ENCODE measurements at regions not wholly inside any gene's neighbourhood (a gene's known extent, or its start where the extent isn't known, plus 50 kb on each side); places are given as distances from the start of the nearest gene placed in this dataset.

DNA sequence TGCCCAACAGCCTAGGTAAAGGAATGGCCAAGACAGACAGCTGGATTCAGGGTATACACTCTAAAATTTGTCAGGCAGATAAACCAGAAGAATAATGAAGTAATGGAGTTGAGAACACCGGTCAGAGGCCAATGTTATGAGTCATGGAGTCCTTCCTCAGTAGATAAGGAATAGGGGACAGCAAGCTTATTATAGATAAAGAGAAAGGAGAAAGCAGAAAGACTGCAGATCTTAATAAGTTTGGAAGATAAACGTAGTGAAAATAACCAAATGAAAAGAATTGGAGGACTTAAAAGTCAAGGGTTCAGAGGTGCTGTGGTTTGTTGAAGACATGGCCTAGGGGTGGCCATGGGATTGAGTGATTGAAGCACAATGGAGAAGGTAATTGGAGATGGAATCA is 63.5 kb upstream of the NFE2L2 start:
- H3K27ac Mint-ChIP-seq = no peak overlapping the region
- intact Hi-C loops (cut with micrococcal nuclease) = no loop called here
- no peak for DNase-seq
- H3K4me3 Mint-ChIP-seq = no peak overlapping the region
- H3K4me1 Mint-ChIP-seq (ENCODE audit: low read depth) = peaks cover 16% of the 10 kb centered on the region
- H3K36me3 Mint-ChIP-seq (ENCODE audit: low read depth) = peaks cover 1% of the 10 kb centered on the region
- CTCF ChIA-PET = interaction anchor here (4.2 kb wide), 1 partner anchor 163 kb away, joined by 38 read pairs; no protein-coding TSS in a partner anchor
- no peaks in the 10 kb centered on the region for H3K27me3 Mint-ChIP-seq (ENCODE audit: low read depth)
- no peaks in the 10 kb centered on the region for H3K9me3 Mint-ChIP-seq

DNA sequence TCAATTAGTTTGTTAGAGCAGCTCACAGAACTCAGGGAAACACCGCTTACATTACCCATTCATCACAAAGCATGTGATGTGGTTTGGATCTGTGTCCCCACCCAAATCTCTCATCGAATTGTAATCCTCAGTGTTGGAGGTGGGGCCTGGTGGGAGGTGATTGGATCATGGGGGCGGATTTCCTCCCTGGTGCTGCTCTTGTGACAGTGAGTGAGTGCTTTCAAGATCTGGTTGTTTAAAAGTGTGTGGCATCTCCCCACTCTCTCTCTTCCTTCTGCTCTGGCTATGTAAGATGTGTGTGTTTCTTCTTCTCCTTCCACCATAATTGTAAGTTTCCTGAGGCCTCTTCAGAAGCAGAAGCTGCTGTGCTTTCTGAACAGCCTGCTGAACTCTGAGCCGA is 63.5 kb upstream of the AGPS start:
- H3K27me3 Mint-ChIP-seq (ENCODE audit: low read depth) = no peaks in the 10 kb centered on the region
- H3K9me3 Mint-ChIP-seq = no peaks in the 10 kb centered on the region
- H3K27ac Mint-ChIP-seq = no peak overlapping the region
- no peaks in the 10 kb centered on the region for H3K36me3 Mint-ChIP-seq (ENCODE audit: low read depth)
- CTCF ChIA-PET = interaction anchor here (1.9 to 4.2 kb wide), 3 partner anchors 65 to 167 kb away, joined by 7 to 38 read pairs (median 12); no protein-coding TSS in a partner anchor
- peaks cover 16% of the 10 kb centered on the region for H3K4me1 Mint-ChIP-seq (ENCODE audit: low read depth)
- peak; percentile 37 for DNase-seq
- no peak overlapping the region for H3K4me3 Mint-ChIP-seq
- intact Hi-C loops (cut with micrococcal nuclease) = no loop called here

DNA sequence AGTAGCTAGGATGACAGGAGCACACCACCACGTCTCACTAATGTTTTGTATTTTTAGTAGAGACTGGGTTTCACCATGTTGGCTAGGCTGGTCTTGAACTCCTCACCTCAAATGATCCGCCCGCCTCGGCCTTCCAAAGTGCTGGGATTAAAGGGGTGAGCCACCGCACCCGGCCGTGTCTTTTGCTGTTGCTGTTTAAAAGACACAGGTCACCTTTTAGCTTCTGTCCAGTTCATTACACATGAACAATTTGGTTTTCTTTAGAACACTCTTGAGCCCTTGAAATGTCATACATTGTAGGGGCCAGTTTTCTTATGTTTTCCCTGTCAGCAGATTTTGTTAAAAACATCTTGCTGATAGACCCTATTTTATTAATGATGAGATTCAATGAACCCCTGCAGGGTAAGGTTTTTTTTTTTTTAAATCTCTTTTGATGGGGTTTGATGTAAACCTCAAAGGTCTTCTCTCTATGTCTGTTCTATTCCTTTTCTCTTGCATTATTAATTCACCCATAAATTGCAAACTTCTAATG is 61.0 kb upstream of the AGPS start:
- intact Hi-C loops (cut with micrococcal nuclease) = no loop called here

DNA sequence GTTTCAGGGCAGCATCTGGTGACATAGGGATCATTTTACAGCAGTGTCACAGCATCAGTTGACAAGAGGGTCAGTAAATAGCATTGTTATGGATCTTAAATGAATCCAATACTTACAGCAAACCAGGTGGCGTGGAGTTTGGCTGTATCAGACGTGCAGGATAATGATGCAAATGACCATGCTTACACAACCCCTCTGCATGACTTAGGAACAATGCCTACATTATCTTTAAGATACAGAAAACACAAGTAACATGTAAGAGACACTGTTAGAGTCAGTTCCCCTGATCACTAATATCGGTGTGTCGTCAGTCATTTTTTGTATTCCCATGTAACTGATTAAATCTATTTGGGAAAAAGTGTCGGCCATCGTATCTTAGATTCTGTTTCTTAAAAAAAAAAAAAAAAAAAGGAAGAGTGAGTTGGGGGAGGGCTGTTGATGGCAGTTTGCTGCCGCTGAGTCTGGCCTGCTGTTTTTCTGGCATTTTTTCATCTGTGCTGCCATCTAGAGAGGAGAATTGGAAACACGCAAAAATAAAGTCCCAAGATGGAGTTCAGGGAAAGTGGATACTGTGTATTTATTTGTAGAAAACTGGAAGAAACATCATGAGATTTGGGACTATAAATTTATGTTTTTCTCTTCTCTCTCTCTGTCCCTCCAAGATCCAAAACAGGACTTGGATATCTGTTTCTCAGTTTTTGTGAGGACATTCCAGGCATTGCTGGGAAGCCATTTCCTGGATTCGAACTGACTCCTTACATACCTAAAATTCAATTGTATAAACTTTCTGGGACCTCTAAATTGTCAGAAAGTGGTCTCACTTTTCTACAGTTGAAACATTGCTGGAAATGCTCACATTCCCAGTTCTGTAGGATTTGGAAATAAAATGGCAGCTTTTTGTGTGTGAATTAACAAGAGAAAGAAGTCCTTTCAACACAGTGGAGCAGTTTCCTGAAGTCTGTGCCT is 60.3 kb upstream of the AGPS start:
- no peak overlapping the region for H3K27ac Mint-ChIP-seq
- intact Hi-C loops (cut with micrococcal nuclease) = loop anchor here (1.0 kb wide), 5 partner anchors 36 to 168 kb away; partner anchors contain the start of gene HNRNPA3
- H3K4me1 Mint-ChIP-seq (ENCODE audit: low read depth) = peaks cover 16% of the 10 kb centered on the region
- no peaks in the 10 kb centered on the region for H3K27me3 Mint-ChIP-seq (ENCODE audit: low read depth)
- peak; percentile 58 for DNase-seq
- no peaks in the 10 kb centered on the region for H3K9me3 Mint-ChIP-seq
- CTCF ChIA-PET = interaction anchor here (0.5 to 6.9 kb wide), 20 partner anchors 10 to 435 kb away, joined by 3 to 123 read pairs (median 4); partner anchors contain the start of gene NFE2L2
- no peak overlapping the region for H3K4me3 Mint-ChIP-seq
- no peaks in the 10 kb centered on the region for H3K36me3 Mint-ChIP-seq (ENCODE audit: low read depth)

More for the DNA sequence above, 61.0 kb upstream of the AGPS start:
- CTCF ChIA-PET = interaction anchor here (3.0 to 4.2 kb wide), 2 partner anchors 166 to 169 kb away, joined by 12 to 38 read pairs; no protein-coding TSS in a partner anchor
- H3K9me3 Mint-ChIP-seq = no peaks in the 10 kb centered on the region
- H3K36me3 Mint-ChIP-seq (ENCODE audit: low read depth) = no peaks in the 10 kb centered on the region
- no peak overlapping the region for H3K4me3 Mint-ChIP-seq
- DNase-seq = no peak
- H3K27me3 Mint-ChIP-seq (ENCODE audit: low read depth) = no peaks in the 10 kb centered on the region
- no peak overlapping the region for H3K27ac Mint-ChIP-seq
- peaks cover 16% of the 10 kb centered on the region for H3K4me1 Mint-ChIP-seq (ENCODE audit: low read depth)

DNA sequence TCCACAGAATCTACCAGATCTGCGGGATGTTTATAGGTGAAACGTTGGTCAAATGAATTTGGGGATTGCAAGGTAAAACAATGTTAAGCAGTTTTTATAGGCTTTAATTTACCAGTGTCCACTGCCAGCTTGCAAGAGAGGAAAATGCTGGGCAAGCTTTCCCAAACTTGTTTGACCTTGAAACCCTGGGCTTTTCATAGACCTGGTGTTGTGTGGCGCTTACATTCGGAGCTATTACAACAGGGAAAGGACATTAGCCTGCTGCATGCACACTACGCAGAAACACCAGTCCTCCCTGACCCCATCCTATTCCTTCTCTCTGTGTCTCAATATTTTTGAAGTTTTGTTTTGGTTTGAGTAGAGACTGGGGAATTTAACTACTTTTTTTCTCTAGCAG is 59.6 kb upstream of the AGPS start:
- Mint-ChIP-seq H3K4me1 (ENCODE audit: low read depth) (peaks cover 16% of the 10 kb centered on the region), H3K27ac (no peak overlapping the region), H3K4me3 (no peak overlapping the region), H3K36me3 (ENCODE audit: low read depth) (no peaks in the 10 kb centered on the region), H3K27me3 (ENCODE audit: low read depth) (no peaks in the 10 kb centered on the region), H3K9me3 (no peaks in the 10 kb centered on the region)
- DNase-seq = no peak
- CTCF ChIA-PET = interaction anchor here (0.5 to 6.9 kb wide), 20 partner anchors 10 to 434 kb away, joined by 3 to 123 read pairs (median 4); partner anchors contain the start of gene NFE2L2
- intact Hi-C loops (cut with micrococcal nuclease) = loop anchor here (1.0 kb wide), 5 partner anchors 37 to 169 kb away; partner anchors contain the start of gene HNRNPA3

DNA sequence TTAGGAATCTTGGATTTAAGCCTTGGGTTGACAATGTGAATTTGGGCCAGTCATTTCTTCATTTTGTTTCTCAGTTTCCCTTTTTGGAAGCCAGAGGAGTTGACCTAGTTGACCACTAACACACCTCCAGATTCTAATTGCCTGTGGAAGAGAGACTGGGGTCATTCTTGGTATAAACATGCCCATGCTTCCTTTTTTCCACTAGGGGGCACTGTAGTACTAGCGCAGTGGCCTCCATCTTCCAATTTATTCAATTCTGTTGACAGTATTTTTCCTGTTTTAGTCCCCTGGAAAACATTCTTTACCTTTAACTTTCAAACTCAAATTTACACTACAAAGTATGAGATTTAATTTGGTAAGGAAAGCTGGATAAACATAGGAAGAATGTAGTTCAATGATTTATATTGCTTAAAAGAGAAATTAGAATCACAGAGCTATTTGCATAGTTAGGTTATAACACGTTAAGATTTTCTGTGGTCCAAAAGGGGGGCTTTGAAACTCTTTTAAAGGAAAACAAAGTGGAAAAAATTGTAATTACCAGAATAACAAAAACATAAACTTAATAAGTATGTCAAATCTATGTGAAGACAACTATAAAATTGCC is 57.5 kb upstream of the AGPS start:
- CTCF ChIA-PET = interaction anchor here (0.6 to 6.9 kb wide), 40 partner anchors 9 to 606 kb away, joined by 3 to 123 read pairs (median 4); partner anchors contain the start of gene NFE2L2
- peak; percentile 42 for DNase-seq
- Mint-ChIP-seq H3K36me3 (ENCODE audit: low read depth) (no peaks in the 10 kb centered on the region), H3K27me3 (ENCODE audit: low read depth) (no peaks in the 10 kb centered on the region), H3K4me1 (ENCODE audit: low read depth) (peaks cover 7% of the 10 kb centered on the region), H3K4me3 (no peak overlapping the region), H3K27ac (no peak overlapping the region), H3K9me3 (no peaks in the 10 kb centered on the region)
- intact Hi-C loops (cut with micrococcal nuclease) = loop anchor here (1.0 to 5.0 kb wide), 7 partner anchors 58 to 428 kb away; partner anchors contain the start of gene AGPS

DNA sequence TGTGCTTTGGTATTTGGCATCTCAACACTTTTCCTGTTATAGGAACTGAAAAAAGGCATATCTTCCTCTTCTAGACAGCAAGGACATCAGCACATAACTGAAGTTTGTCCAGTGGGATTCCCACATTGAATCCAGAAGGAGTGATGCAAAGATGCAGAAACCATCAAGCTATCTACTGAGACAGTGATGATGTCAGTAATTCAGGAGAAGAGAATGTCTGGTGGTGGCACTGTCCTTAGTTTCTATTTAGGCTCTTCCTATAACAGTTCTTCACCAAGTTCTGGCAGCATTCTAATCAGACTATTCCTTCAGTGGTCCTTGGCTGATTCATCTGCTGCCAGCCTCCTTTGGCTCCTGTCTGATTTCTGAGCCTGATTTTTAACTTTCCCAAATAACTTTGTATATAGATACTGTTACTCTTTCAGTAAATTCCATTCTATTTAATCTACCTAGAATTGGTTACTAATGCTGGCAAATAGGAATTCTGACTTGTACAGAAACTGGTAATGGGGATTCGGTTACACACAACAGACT is 56.6 kb upstream of the AGPS start:
- Mint-ChIP-seq H3K27me3 (ENCODE audit: low read depth) (no peaks in the 10 kb centered on the region), H3K27ac (no peak overlapping the region), H3K36me3 (ENCODE audit: low read depth) (no peaks in the 10 kb centered on the region), H3K4me1 (ENCODE audit: low read depth) (peaks cover 7% of the 10 kb centered on the region), H3K4me3 (no peak overlapping the region), H3K9me3 (no peaks in the 10 kb centered on the region)
- CTCF ChIA-PET = interaction anchor here (0.6 to 6.9 kb wide), 36 partner anchors 8 to 605 kb away, joined by 3 to 123 read pairs (median 4); partner anchors contain the start of gene AGPS
- DNase-seq = no peak
- intact Hi-C loops (cut with micrococcal nuclease) = loop anchor here (1.0 to 5.0 kb wide), 7 partner anchors 57 to 427 kb away; partner anchors contain the start of gene AGPS

DNA sequence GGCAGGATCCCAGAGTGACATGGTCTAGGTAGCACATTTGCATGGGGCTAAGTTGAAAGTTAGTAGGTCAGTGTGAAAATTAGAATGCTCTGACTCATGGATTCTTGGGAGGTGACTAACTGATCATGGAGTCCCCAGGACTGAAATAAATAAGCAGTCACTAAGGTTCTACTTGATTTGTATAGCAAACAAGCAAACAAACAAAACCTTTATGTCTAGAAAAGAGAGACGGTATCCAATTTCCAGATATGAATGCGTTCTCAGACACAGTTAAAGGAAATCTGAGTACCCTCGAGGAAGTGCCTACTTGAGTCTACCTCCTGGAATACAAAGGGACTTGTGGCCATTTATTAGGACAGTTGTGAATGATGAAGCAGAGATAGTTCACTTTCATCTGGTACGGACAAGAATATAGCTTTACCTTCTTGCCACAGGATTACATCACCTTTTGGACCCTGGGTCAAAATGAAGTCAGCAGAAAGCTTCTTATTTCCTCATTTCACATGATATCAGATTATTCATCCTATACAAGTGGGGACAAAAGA is 54.3 kb upstream of the AGPS start:
- H3K36me3 Mint-ChIP-seq (ENCODE audit: low read depth) = no peaks in the 10 kb centered on the region
- intact Hi-C loops (cut with micrococcal nuclease) = loop anchor here (5.0 kb wide), 1 partner anchor 279 kb away; a partner anchor contains a TSS
- no peak overlapping the region for H3K27ac Mint-ChIP-seq

DNA sequence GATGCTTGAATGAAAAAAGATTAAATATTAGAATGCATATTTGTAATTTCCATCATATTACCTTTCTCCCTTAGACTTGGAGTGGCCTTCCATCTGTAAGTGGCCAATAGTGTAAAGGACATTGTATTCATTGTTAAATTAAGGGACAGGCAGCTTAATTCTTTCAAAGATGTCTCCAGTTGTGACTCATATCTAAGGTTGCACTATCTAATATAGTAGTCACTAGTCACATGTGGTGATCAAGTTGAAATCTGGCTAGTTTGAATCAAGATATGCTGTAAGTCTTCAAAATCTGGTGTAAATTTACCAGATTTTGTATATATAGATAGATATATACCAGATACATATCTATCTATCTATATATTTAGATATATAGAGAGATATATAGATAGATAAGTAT is 52.4 kb upstream of the AGPS start:
- intact Hi-C loops (cut with micrococcal nuclease) = no loop called here
- Mint-ChIP-seq H3K4me1 (ENCODE audit: low read depth) (no peaks in the 10 kb centered on the region), H3K4me3 (no peak overlapping the region), H3K27ac (no peak overlapping the region), H3K9me3 (no peaks in the 10 kb centered on the region), H3K36me3 (ENCODE audit: low read depth) (no peaks in the 10 kb centered on the region), H3K27me3 (ENCODE audit: low read depth) (no peaks in the 10 kb centered on the region)
- DNase-seq = no peak
- CTCF ChIA-PET = interaction anchor here (0.6 kb wide), 1 partner anchor 177 kb away, joined by 3 read pairs; no protein-coding TSS in a partner anchor

More for the DNA sequence above, 54.3 kb upstream of the AGPS start:
- H3K4me3 Mint-ChIP-seq = no peak overlapping the region
- no peaks in the 10 kb centered on the region for H3K27me3 Mint-ChIP-seq (ENCODE audit: low read depth)
- CTCF ChIA-PET = interaction anchor here (0.5 to 6.9 kb wide), 6 partner anchors 77 to 687 kb away, joined by 3 to 123 read pairs (median 28); no protein-coding TSS in a partner anchor
- no peaks in the 10 kb centered on the region for H3K9me3 Mint-ChIP-seq
- H3K4me1 Mint-ChIP-seq (ENCODE audit: low read depth) = no peaks in the 10 kb centered on the region
- no peak for DNase-seq

DNA sequence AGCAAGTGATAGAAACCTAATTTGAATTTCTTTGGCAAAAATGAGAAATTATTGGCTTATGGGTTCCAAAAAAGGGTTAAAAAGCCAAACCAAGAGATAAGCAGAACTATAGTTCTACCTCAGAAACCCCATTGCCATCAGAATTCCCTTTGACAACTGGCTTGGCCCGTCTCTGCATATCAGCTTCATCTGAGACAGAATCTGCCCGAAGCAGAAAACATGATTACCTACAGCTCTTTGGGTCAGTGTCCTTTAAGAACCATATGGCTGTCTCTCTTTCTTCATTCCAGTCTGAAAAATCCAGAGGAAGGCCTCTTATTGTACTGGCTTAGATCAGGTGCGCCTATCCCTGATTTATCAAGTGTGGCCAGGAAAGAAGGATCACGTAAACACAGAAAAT is 49.8 kb upstream of the AGPS start:
- H3K4me3 Mint-ChIP-seq = no peak overlapping the region
- intact Hi-C loops (cut with micrococcal nuclease) = no loop called here
- no peaks in the 10 kb centered on the region for H3K27me3 Mint-ChIP-seq (ENCODE audit: low read depth)
- no peak overlapping the region for H3K27ac Mint-ChIP-seq
- no peaks in the 10 kb centered on the region for H3K36me3 Mint-ChIP-seq (ENCODE audit: low read depth)
- CTCF ChIA-PET = interaction anchor here (2.1 to 3.0 kb wide), 3 partner anchors 7 to 72 kb away, joined by 5 to 11 read pairs (median 7); no protein-coding TSS in a partner anchor
- no peaks in the 10 kb centered on the region for H3K9me3 Mint-ChIP-seq
- no peaks in the 10 kb centered on the region for H3K4me1 Mint-ChIP-seq (ENCODE audit: low read depth)
- DNase-seq = no peak

Data from activated naive CD4-positive, alpha-beta T cell treated with anti-CD3 and anti-CD28 coated beads for 36 hours (primary cell).